ENCODE measurements at regions not wholly inside any gene's neighbourhood (a gene's known extent, or its start where the extent isn't known, plus 50 kb on each side); places are given as distances from the start of the nearest gene placed in this dataset.

DNA sequence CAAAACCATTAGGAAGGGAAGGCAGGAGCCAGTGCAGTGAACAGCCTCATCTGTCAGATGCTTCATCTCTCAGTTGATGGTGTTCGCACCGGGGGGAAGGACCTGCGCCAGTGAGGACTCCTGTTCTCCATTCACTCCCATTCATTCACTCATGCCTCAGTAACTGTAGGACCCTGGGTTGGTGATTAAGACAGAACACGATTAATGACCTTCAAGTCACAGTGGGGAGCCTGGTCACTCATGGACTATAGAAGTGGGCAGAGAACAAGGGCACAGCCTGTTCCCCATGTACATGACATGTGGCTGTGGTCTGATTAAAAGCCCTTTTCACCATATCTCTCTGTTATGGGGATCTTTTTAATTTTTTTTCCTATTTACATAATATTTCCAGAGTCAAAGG lies 113.3 kb downstream of the RPS12 start:
- Histone ChIP-seq H3K9ac (ENCODE audit: low read length) (no peak overlapping the region), H3K4me2 (ENCODE audit: low read depth, low read length) (no peak overlapping the region), H3F3A (ENCODE audit: insufficient read depth, low read length) (no peaks in the 10 kb centered on the region), H4K20me1 (ENCODE audit: insufficient read depth, low read length) (no peaks in the 10 kb centered on the region), H3K79me2 (ENCODE audit: low read length) (no peaks in the 10 kb centered on the region), H3K9me3 (replicated peaks; ENCODE audit: insufficient read depth, low read length) (no peaks in the 10 kb centered on the region), H3K36me3 (replicated peaks; ENCODE audit: insufficient read depth, low read length) (no peaks in the 10 kb centered on the region), H3K4me1 (ENCODE audit: low read length) (no peaks in the 10 kb centered on the region), H3K27me3 (replicated peaks; ENCODE audit: insufficient read depth, low read length) (no peaks in the 10 kb centered on the region), H2AFZ (ENCODE audit: low read length) (no peak overlapping the region), H3K4me3 (ENCODE audit: low read length) (no peak overlapping the region), H3K9me2 (replicated peaks; ENCODE audit: insufficient read depth, low read length) (no peaks in the 10 kb centered on the region), H3K27ac (ENCODE audit: low read length) (no peak overlapping the region)
- DNase-seq, result no peak
- TF ChIP-seq CTCF (IDR thresholded peaks at IDR 0.05; ENCODE audit: low read length) (no peak), EZH2 (optimal IDR thresholded peaks at IDR 0.05; ENCODE audit: low read depth, low read length) (no peak), EZH2phosphoT487 (IDR thresholded peaks at IDR 0.05; ENCODE audit: low read length) (no peak)

DNA sequence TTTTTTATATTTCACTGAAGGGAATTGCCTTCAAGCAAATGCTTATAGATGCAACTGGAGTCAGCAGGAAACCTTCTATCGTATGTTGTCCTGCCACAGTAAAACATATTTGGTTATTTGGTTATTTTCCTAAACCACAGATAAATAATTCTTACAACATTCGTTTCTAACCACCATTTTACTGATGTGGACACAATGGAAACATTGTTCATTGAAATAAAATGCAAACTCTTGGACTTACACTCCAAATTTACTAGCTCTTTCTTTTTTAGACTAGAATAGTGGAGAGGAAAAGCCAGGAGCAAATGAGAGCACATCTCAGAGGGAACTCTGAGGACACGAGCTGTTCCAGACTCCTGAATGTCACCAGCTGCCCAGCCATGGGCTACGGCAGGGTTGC lies 114.8 kb downstream of the RPS12 start:
- no peak overlapping the region for H3K4me3 ChIP-seq (ENCODE audit: low read length)
- H3K9ac ChIP-seq (ENCODE audit: low read length), result no peak overlapping the region
- H3K4me1 ChIP-seq (ENCODE audit: low read length), result no peaks in the 10 kb centered on the region
- no peaks in the 10 kb centered on the region for H4K20me1 ChIP-seq (ENCODE audit: insufficient read depth, low read length)
- no peaks in the 10 kb centered on the region for H3K9me2 ChIP-seq (replicated peaks; ENCODE audit: insufficient read depth, low read length)
- no peaks in the 10 kb centered on the region for H3K79me2 ChIP-seq (ENCODE audit: low read length)
- TF ChIP-seq EZH2 (optimal IDR thresholded peaks at IDR 0.05; ENCODE audit: low read depth, low read length), result no peak
- no peak for TF ChIP-seq EZH2phosphoT487 (IDR thresholded peaks at IDR 0.05; ENCODE audit: low read length)
- no peaks in the 10 kb centered on the region for H3K36me3 ChIP-seq (replicated peaks; ENCODE audit: insufficient read depth, low read length)
- no peak for DNase-seq
- no peak overlapping the region for H3K27ac ChIP-seq (ENCODE audit: low read length)
- no peak overlapping the region for H3K4me2 ChIP-seq (ENCODE audit: low read depth, low read length)
- no peaks in the 10 kb centered on the region for H3F3A ChIP-seq (ENCODE audit: insufficient read depth, low read length)
- no peak overlapping the region for H2AFZ ChIP-seq (ENCODE audit: low read length)
- no peaks in the 10 kb centered on the region for H3K27me3 ChIP-seq (replicated peaks; ENCODE audit: insufficient read depth, low read length)
- H3K9me3 ChIP-seq (replicated peaks; ENCODE audit: insufficient read depth, low read length), result no peaks in the 10 kb centered on the region

- DNase-seq, result no peak
- TF ChIP-seq CTCF (IDR thresholded peaks at IDR 0.05; ENCODE audit: low read length) (no peak), EZH2phosphoT487 (IDR thresholded peaks at IDR 0.05; ENCODE audit: low read length) (no peak), EZH2 (optimal IDR thresholded peaks at IDR 0.05; ENCODE audit: low read depth, low read length) (no peak)
- no peaks in the 10 kb centered on the region for H3K79me2 ChIP-seq (ENCODE audit: low read length)
- no peaks in the 10 kb centered on the region for H3K9me3 ChIP-seq (replicated peaks; ENCODE audit: insufficient read depth, low read length)
- H4K20me1 ChIP-seq (ENCODE audit: insufficient read depth, low read length), result no peaks in the 10 kb centered on the region
- no peaks in the 10 kb centered on the region for H3K36me3 ChIP-seq (replicated peaks; ENCODE audit: insufficient read depth, low read length)
- no peak overlapping the region for H2AFZ ChIP-seq (ENCODE audit: low read length)
- H3K4me3 ChIP-seq (ENCODE audit: low read length), result no peak overlapping the region
- H3F3A ChIP-seq (ENCODE audit: insufficient read depth, low read length), result no peaks in the 10 kb centered on the region
- H3K9ac ChIP-seq (ENCODE audit: low read length), result no peak overlapping the region
- H3K27ac ChIP-seq (ENCODE audit: low read length), result no peak overlapping the region
- no peaks in the 10 kb centered on the region for H3K4me1 ChIP-seq (ENCODE audit: low read length)
- H3K9me2 ChIP-seq (replicated peaks; ENCODE audit: insufficient read depth, low read length), result no peaks in the 10 kb centered on the region
- no peaks in the 10 kb centered on the region for H3K27me3 ChIP-seq (replicated peaks; ENCODE audit: insufficient read depth, low read length)
- no peak overlapping the region for H3K4me2 ChIP-seq (ENCODE audit: low read depth, low read length)
These were observed 116.9 kb downstream of the RPS12 start for GRCh38 chr6:132931313-132931712.

DNA sequence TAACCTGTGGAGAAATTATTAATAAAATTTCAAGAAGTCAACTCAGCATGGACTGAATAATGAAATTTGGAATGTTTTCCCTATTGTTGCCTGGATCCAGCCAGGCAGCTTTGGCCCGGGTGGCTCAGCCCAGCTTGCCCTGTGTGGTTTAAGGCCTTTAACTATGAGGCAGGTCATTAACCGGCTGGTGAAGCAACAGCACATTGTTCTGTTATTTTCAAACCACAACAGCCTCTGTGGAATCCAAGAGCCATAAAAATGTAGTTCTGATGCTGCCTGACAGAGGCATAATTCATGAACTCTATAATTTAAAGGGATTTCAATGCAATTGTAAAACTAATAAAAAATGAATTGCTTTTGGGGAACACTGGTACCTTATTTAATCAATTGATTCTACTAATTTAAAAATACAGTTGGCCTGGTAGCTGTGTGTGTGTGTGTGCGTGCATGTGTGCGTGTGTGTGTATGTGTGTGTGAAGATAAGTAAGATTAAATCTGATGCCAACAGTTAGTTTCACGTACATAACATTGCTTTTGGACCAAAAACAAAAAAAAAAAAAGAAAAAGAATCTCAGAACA lies 117.7 kb downstream of the RPS12 start:
- DNase-seq, result no peak
- Histone ChIP-seq H3K4me1 (ENCODE audit: low read length) (no peaks in the 10 kb centered on the region), H3K9me2 (replicated peaks; ENCODE audit: insufficient read depth, low read length) (no peaks in the 10 kb centered on the region), H3K79me2 (ENCODE audit: low read length) (no peaks in the 10 kb centered on the region), H2AFZ (ENCODE audit: low read length) (no peak overlapping the region), H3K9ac (ENCODE audit: low read length) (no peak overlapping the region), H3K4me3 (ENCODE audit: low read length) (no peak overlapping the region), H3K27me3 (replicated peaks; ENCODE audit: insufficient read depth, low read length) (no peaks in the 10 kb centered on the region), H3K36me3 (replicated peaks; ENCODE audit: insufficient read depth, low read length) (no peaks in the 10 kb centered on the region), H3K27ac (ENCODE audit: low read length) (no peak overlapping the region), H3F3A (ENCODE audit: insufficient read depth, low read length) (no peaks in the 10 kb centered on the region), H4K20me1 (ENCODE audit: insufficient read depth, low read length) (no peaks in the 10 kb centered on the region), H3K4me2 (ENCODE audit: low read depth, low read length) (no peak overlapping the region), H3K9me3 (replicated peaks; ENCODE audit: insufficient read depth, low read length) (no peaks in the 10 kb centered on the region)
- TF ChIP-seq EZH2phosphoT487 (IDR thresholded peaks at IDR 0.05; ENCODE audit: low read length) (no peak), CTCF (IDR thresholded peaks at IDR 0.05; ENCODE audit: low read length) (no peak), EZH2 (optimal IDR thresholded peaks at IDR 0.05; ENCODE audit: low read depth, low read length) (no peak)
